Activated CD8-positive, alpha-beta memory T cell treated with anti-CD3 and anti-CD28 coated beads, Interleukin-2, amount 10 ng/mL, durations not matched to agents 7 days and 5 days (primary cell): ENCODE measurements at regions not wholly inside any gene's neighbourhood (a gene's known extent, or its start where the extent isn't known, plus 50 kb on each side); places are given as distances from the start of the nearest gene placed in this dataset.

Source experiments
- ATAC-seq: fragments of 150-1000 bp; cut with Tn5 transposase; one replicate; pipeline ENCODE4 v1.10.0; 2021; ENCODE audit warnings: moderate library complexity
- CTCF ChIA-PET: fragments of 350-600 bp; sonication (Branson Sonifier 250); formaldehyde crosslinking; loops from one replicate; lab custom pipeline; 2021; ENCODE audit warnings: antibody characterized with exemption; lab: Charles Lee
- DNase-seq: peaks from one replicate; pipeline ENCODE4 v3.0.0-alpha.2; 2020
- H3K27ac Mint-ChIP-seq: one replicate; pipeline ENCODE4 v1.8.0; 2021; ENCODE audit warnings: mild to moderate bottlenecking, mixed read lengths
- H3K27me3 Mint-ChIP-seq: one replicate; pipeline ENCODE4 v1.8.0; 2021; ENCODE audit warnings: mixed read lengths
- H3K36me3 Mint-ChIP-seq: one replicate; pipeline ENCODE4 v1.8.0; 2021; ENCODE audit warnings: mild to moderate bottlenecking, mixed read lengths
- H3K4me1 Mint-ChIP-seq: one replicate; pipeline ENCODE4 v1.8.0; 2021; ENCODE audit warnings: mixed read lengths
- H3K4me3 Mint-ChIP-seq: one replicate; pipeline ENCODE4 v1.8.0; 2021; ENCODE audit warnings: mild to moderate bottlenecking, moderate library complexity, mixed read lengths
- H3K9me3 Mint-ChIP-seq: one replicate; pipeline ENCODE4 v1.8.0; 2022; ENCODE audit warnings: low read depth, mixed read lengths

DNA sequence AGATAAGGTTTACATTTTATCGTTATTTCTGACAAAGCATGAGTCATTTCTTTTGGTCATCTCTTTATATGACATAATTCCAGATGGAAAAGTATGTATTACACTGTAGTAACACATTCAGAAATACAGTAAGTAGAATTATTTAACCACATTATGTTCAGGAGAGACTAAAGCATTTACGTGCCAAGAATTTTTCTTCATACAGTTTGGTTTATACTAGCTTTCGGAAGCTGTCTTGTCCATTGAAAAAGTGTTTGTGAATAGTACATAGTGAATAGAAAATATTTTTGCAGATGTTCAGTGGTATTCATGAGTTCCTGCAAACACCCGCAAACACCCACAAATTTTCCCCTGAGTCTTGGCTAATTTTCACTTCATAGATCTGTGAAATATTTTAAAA is 1033.0 kb upstream of the INTU start:
- H3K9me3 Mint-ChIP-seq, result no peaks in the 10 kb centered on the region
- no peaks in the 10 kb centered on the region for H3K4me1 Mint-ChIP-seq
- H3K4me3 Mint-ChIP-seq, result no peak overlapping the region
- ATAC-seq (no peak), DNase-seq (no peak)
- no peak overlapping the region for H3K27ac Mint-ChIP-seq
- CTCF ChIA-PET, result no interaction called here
- H3K36me3 Mint-ChIP-seq, result no peaks in the 10 kb centered on the region
- no peaks in the 10 kb centered on the region for H3K27me3 Mint-ChIP-seq

GRCh38 chr4:126603210-126603609 is 1029.5 kb upstream of the INTU start:
- Mint-ChIP-seq H3K4me3 (no peak overlapping the region), H3K27ac (no peak overlapping the region), H3K36me3 (no peaks in the 10 kb centered on the region), H3K27me3 (no peaks in the 10 kb centered on the region), H3K9me3 (no peaks in the 10 kb centered on the region), H3K4me1 (no peaks in the 10 kb centered on the region)
- no peak for ATAC-seq
- DNase-seq, result no peak
- CTCF ChIA-PET, result no interaction called here

DNA sequence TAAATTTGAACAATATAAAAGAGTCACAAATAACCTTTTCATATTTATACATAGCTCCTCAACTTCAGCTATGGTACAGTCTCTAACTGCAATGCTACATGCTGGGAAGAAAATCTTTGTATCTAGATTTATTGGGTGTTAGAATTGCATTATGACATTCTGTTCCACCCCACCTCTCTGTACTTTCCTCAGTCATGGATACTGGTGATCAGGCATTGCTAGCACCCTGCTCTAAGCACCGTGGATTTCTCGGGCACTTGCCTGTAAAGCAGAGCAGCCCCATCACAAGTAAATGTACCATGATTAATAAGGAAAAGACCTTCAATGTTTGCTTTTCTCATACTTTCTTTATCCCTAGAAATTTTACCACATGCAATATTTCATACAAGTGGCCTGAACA is 1028.9 kb upstream of the INTU start:
- H3K27me3 Mint-ChIP-seq, result no peaks in the 10 kb centered on the region

GRCh38 chr4:126604268-126604867 is 1028.4 kb upstream of the INTU start:
- no peaks in the 10 kb centered on the region for H3K27me3 Mint-ChIP-seq
- H3K36me3 Mint-ChIP-seq, result no peaks in the 10 kb centered on the region
- CTCF ChIA-PET, result no interaction called here
- DNase-seq (no peak), ATAC-seq (no peak)
- H3K9me3 Mint-ChIP-seq, result no peaks in the 10 kb centered on the region
- no peak overlapping the region for H3K27ac Mint-ChIP-seq
- H3K4me3 Mint-ChIP-seq, result no peak overlapping the region
- H3K4me1 Mint-ChIP-seq, result no peaks in the 10 kb centered on the region

More for the DNA sequence above, 1028.9 kb upstream of the INTU start:
- CTCF ChIA-PET, result no interaction called here
- H3K27ac Mint-ChIP-seq, result no peak overlapping the region
- no peaks in the 10 kb centered on the region for H3K9me3 Mint-ChIP-seq
- ATAC-seq (no peak), DNase-seq (no peak)
- no peaks in the 10 kb centered on the region for H3K36me3 Mint-ChIP-seq
- no peak overlapping the region for H3K4me3 Mint-ChIP-seq
- no peaks in the 10 kb centered on the region for H3K4me1 Mint-ChIP-seq

- CTCF ChIA-PET, result no interaction called here
- no peaks in the 10 kb centered on the region for H3K36me3 Mint-ChIP-seq
These were observed 1021.8 kb upstream of the INTU start for GRCh38 chr4:126610933-126611332.

DNA sequence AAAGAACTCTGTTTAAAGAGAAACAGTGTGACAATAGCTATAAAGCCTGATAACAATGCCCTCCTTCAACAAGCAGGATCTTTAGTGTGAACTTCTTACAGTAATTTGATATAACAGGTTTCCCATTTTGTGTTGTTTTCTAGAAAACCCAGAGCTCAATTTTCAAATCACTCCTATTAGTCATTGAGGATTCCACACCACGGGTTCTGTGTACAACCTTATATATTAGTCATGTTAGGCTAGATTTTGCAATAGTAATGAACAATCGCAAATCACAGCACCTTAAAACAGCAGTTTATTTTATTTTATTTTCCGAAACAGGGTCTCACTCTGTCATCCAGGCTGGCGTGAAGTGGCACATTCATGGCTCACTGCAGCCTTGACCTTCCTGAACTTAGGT is 1020.9 kb upstream of the INTU start:
- H3K4me3 Mint-ChIP-seq, result no peak overlapping the region
- DNase-seq (no peak), ATAC-seq (no peak)
- H3K27me3 Mint-ChIP-seq, result no peaks in the 10 kb centered on the region
- peaks cover 5% of the 10 kb centered on the region for H3K9me3 Mint-ChIP-seq
- no peaks in the 10 kb centered on the region for H3K36me3 Mint-ChIP-seq
- no peak overlapping the region for H3K27ac Mint-ChIP-seq
- CTCF ChIA-PET, result no interaction called here
- H3K4me1 Mint-ChIP-seq, result no peaks in the 10 kb centered on the region

More at GRCh38 chr4:126610933-126611332, 1021.8 kb upstream of the INTU start:
- H3K27me3 Mint-ChIP-seq, result no peaks in the 10 kb centered on the region
- H3K9me3 Mint-ChIP-seq, result no peaks in the 10 kb centered on the region
- ATAC-seq, result no peak
- no peaks in the 10 kb centered on the region for H3K4me1 Mint-ChIP-seq
- H3K27ac Mint-ChIP-seq, result no peak overlapping the region
- no peak for DNase-seq
- no peak overlapping the region for H3K4me3 Mint-ChIP-seq

GRCh38 chr4:126614356-126614855 is 1018.4 kb upstream of the INTU start:
- Mint-ChIP-seq H3K27ac (no peak overlapping the region), H3K36me3 (no peaks in the 10 kb centered on the region), H3K9me3 (peaks cover 5% of the 10 kb centered on the region), H3K27me3 (no peaks in the 10 kb centered on the region), H3K4me1 (no peaks in the 10 kb centered on the region), H3K4me3 (no peak overlapping the region)
- DNase-seq (no peak), ATAC-seq (no peak)
- CTCF ChIA-PET, result no interaction called here

DNA sequence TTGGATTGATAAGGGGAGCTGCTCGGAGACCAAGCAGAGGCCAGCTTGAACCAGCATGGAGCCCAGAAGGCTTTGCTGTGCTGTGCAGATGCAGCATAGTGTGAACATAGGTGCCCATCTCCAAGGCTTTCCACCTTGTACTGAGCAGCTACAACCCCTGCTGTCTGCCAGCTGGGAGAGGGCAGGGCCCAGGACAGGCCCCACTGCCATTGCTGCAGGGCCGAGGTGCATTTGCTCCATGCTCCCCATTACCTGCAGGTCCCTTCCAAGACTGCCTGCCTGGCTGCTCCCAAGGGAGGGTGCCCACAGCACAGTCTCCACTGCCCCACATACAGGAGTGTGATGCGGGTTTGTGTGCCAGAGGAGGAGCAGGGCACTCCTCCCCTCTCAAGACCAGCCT is 1016.0 kb upstream of the INTU start:
- Mint-ChIP-seq H3K27ac (no peak overlapping the region), H3K4me3 (no peak overlapping the region), H3K36me3 (no peaks in the 10 kb centered on the region), H3K9me3 (peaks cover 5% of the 10 kb centered on the region), H3K4me1 (no peaks in the 10 kb centered on the region), H3K27me3 (no peaks in the 10 kb centered on the region)
- DNase-seq (no peak), ATAC-seq (no peak)
- CTCF ChIA-PET, result no interaction called here

DNA sequence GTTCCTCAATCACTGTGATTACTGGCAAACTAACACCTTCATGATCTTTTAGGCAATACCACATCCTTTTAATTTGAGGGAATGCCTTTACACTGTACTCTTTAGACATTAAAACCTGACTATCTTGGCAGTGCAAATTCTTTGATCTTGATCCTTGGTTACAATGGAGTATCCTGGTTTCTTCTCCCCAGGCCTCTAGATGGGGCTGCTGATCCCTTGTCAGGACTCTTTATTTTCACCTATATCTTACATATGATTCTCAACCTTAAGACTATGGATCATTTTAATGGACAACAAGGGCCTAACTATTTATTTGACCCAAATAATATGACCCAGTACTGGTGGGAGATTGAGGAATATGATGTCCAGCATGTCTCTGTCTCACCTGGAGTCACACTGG is 1005.5 kb upstream of the INTU start:
- no peaks in the 10 kb centered on the region for H3K4me1 Mint-ChIP-seq
- ATAC-seq (no peak), DNase-seq (no peak)
- no peaks in the 10 kb centered on the region for H3K36me3 Mint-ChIP-seq
- H3K27me3 Mint-ChIP-seq, result no peaks in the 10 kb centered on the region
- no peak overlapping the region for H3K4me3 Mint-ChIP-seq
- H3K27ac Mint-ChIP-seq, result no peak overlapping the region
- peaks cover 2% of the 10 kb centered on the region for H3K9me3 Mint-ChIP-seq
- CTCF ChIA-PET, result no interaction called here

DNA sequence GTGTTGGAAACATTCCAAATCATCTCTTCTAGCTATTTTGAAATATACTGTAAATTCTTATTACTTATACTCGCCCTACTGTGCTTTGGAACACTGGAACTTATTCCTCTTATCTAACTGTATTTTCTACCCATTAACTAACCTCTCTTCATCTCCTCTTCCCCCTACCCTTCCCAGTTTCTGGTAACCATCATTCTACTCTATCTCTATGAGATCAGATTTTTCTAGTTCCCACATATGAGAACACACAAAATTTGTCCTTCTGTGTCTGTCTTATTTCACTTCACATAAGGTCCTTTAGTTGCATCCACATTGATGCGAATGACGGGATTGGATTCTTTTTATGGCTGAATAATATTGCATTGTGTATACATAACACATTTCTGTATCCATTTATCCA is 1003.8 kb upstream of the INTU start:
- H3K27ac Mint-ChIP-seq, result no peak overlapping the region
- H3K9me3 Mint-ChIP-seq, result peaks cover 2% of the 10 kb centered on the region
- no peaks in the 10 kb centered on the region for H3K36me3 Mint-ChIP-seq
- no peak overlapping the region for H3K4me3 Mint-ChIP-seq
- CTCF ChIA-PET, result no interaction called here
- ATAC-seq (no peak), DNase-seq (no peak)
- H3K4me1 Mint-ChIP-seq, result no peaks in the 10 kb centered on the region
- no peaks in the 10 kb centered on the region for H3K27me3 Mint-ChIP-seq

DNA sequence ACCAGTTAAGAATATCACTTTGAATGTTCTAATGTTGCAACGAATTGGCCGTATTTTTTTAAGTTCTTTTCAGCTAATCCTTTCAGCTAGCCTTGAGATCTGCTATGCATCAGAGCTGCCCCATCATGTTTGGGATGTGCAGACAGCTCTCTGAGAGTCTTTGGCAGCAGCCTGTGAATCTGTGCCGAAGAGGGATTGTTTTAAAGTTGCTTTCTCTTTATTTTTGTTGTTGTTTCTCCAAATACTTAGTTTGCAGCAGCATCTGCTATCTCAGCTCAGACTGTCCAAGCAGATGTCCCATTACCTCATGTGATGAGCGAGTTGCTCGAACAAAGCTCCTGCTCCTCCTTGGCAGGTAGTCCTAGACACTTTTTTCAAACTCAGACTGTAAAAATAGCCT is 1002.5 kb upstream of the INTU start:
- CTCF ChIA-PET, result no interaction called here
- H3K36me3 Mint-ChIP-seq, result no peaks in the 10 kb centered on the region
- no peak overlapping the region for H3K4me3 Mint-ChIP-seq
- H3K27me3 Mint-ChIP-seq, result no peaks in the 10 kb centered on the region
- ATAC-seq (no peak), DNase-seq (no peak)
- peaks cover 2% of the 10 kb centered on the region for H3K9me3 Mint-ChIP-seq
- H3K4me1 Mint-ChIP-seq, result no peaks in the 10 kb centered on the region
- no peak overlapping the region for H3K27ac Mint-ChIP-seq

- ATAC-seq (no peak), DNase-seq (no peak)
- Mint-ChIP-seq H3K36me3 (no peaks in the 10 kb centered on the region), H3K27ac (no peak overlapping the region), H3K27me3 (no peaks in the 10 kb centered on the region), H3K9me3 (peaks cover 2% of the 10 kb centered on the region), H3K4me3 (no peak overlapping the region), H3K4me1 (no peaks in the 10 kb centered on the region)
- CTCF ChIA-PET, result no interaction called here
These were observed 999.5 kb upstream of the INTU start for GRCh38 chr4:126633306-126633705.

DNA sequence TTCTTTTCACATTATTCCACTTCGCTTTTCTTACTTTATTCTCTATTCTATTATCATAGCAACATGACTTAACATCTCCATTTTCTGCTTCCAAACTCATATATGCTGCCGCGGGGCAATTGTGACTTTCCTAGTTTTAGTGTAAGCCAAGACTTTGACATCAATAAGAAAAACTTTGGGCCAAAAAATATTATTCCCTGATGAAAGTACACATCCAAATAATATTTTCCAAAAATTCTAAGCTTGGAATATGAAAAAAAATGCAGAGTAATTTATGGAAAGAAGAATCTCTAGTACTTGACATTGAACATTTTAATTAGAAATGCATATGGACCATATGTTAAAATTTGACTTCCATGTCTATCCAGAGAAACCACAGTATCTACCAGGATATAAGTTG is 995.1 kb upstream of the INTU start:
- no peak overlapping the region for H3K4me3 Mint-ChIP-seq
- H3K27ac Mint-ChIP-seq, result no peak overlapping the region
- no peak for DNase-seq
- no peaks in the 10 kb centered on the region for H3K36me3 Mint-ChIP-seq
- no peak for ATAC-seq
- no peaks in the 10 kb centered on the region for H3K27me3 Mint-ChIP-seq
- H3K4me1 Mint-ChIP-seq, result no peaks in the 10 kb centered on the region
- H3K9me3 Mint-ChIP-seq, result peaks cover 5% of the 10 kb centered on the region
- CTCF ChIA-PET, result no interaction called here

DNA sequence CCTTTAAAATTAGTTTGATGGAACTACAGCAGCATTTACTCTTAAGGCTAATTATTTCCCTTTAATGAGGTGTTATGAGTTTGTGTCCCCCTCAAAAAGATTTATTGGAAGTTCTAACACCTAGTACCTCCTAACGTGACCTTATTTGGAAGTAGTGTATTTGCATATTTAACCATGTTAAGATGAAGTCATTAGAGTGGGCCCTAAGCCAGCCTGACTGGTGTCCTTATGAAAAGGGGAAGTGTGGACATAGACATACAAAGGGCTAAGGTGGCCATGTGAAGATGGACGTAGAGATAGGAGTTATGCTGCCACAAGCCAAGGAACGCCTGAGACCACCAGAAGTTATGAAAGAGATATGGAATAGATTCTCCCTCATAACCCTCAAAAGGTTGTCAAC is 985.4 kb upstream of the INTU start:
- Mint-ChIP-seq H3K27me3 (no peaks in the 10 kb centered on the region), H3K36me3 (no peaks in the 10 kb centered on the region), H3K4me3 (no peak overlapping the region), H3K27ac (no peak overlapping the region), H3K9me3 (peaks cover 2% of the 10 kb centered on the region), H3K4me1 (no peaks in the 10 kb centered on the region)
- CTCF ChIA-PET, result no interaction called here
- DNase-seq, result no peak
- ATAC-seq, result no peak
